Nucleus accumbens (tissue), 56 donors: ENCODE measurements at regions not wholly inside any gene's neighbourhood (a gene's known extent, or its start where the extent isn't known, plus 50 kb on each side); places are given as distances from the start of the nearest gene placed in this dataset.

Experiments
- DNase-seq, 56 donors: peaks; one replicate each; lab custom pipeline; 2025; lab: John Stamatoyannopoulos, UW

DNA sequence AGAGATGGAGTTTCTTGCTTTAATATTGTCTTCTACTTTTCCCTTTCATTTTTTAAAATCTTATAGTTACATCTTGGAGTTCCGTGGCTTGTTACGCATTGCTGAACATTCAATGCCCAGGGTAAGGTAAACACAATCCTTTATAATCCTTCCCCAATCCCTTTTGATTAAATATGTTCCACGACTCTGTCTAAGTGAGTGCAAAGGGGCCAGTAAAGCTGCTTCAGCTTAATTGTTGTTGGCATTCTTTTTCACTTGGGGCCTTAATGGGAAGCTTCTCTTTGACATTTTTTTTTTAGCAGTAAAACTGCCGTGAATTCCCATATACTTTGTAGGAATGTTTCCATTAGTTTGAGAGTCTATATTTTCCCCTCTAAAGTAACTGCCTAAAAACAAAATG is 1028.1 kb downstream of the C4orf33 start:
- DNase-seq = no peak

DNA sequence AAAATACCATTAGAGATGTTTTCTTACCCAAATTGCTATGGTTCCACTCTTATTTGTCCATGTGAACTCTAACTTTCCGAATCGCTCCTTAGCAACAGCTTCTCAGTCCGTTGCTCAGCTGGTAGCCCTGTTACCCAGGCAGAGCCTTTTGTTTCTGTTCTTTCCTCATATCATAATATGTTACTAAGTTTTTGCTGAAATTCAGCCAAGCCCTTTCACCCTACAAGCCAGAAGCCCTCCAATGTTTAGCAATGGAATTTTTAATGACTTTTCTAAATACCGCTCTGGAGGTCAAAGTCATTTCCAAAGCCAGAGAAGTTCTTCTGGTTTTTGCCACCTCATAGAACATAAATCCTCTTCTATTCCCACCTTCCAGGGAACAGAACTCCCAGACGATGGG is 1029.5 kb downstream of the C4orf33 start:
- no peak for DNase-seq

DNA sequence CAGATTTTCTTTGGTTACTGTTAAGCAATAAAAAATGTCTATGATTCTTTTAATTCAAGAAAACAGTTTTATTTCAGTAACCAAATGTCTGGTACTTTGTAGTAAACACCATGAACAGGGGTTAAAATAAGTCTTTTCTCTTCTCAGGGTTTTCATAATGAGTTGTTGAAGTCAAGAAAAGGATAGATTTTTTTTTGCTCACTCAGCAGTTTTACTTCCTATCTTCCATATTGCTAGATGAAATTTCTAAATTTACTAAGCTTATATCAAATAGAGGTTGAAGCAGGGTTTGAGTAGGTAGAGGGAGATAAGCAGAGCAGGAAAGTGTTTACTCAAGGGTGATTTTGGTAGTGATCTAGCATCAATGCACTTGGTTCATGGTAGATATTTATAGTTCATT is 1031.3 kb downstream of the C4orf33 start:
- no peak for DNase-seq

DNA sequence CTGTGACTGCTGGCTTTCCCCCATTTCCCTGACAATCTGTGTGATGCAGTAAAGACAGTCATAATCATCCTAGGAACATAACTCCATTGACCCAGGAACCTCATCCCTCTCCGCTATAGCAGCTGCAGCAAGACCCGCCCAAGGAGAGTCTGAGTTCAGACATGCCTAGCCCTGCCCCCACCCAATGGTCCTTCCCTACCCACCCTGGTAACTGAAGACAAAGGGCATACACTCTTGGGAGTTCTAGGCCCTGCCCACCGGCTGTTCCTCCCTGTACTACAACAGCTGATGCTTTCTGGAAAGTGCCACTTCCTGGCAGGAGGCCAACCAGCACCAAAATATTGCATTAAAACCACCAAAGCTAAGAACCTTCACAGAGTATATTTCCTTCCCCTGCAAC is 1035.6 kb downstream of the C4orf33 start:
- no peak for DNase-seq

DNA sequence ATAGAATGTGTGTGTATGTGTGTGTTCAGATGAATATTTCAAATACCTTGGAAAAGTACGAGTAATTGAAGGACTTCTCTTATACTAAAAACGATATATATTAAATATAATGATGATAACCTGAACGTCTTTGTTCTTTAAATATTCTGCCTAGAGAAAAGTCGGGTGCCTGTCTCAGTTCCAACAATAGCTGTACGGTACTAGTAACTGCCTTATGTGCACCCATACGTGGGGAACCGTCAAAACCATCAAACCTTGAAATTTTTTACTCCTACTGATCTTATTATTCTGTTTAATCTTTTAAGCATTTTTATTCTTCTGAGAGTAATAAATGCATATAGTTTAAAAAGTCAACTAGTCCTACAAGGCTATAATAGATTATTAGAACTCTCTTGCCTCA is 1045.7 kb downstream of the C4orf33 start:
- DNase-seq = peak in 2 of 56 donors; percentile 10 to 12

DNA sequence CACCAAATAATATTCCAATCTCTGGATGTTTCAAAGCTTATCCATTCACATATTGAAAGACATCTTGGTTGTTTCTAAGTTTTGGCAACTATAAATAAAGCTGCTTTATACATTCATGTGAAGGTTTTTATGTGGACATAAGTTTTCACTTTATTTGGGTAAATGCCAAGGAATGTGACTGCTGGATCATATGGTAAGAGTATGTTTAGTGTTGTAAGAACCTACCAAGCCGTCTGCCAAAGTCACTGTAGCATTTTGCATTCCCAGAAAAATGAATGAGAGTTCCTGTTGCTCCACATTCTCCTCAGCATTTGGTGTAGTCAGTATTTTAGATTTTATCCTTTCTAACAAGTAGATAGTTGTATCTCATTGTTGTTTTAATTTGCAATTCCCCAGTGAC is 1047.7 kb downstream of the C4orf33 start:
- no peak for DNase-seq

DNA sequence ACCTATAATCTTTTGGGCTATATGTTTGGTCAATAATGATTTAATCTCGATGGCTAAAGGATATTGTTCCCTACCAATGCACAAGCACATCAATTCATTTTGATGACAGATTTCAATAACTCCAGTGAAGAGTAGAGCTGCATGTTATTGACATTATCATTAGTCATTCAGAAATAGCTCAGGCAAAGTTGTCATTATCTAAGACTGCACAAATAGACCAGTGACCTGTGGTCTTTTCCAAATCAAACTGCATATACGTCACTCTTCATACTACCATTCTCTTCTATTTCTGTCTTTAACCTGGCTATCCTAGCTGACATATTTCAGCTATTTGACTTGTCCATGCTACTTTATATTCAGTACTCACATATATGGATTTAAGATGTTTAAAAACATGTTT is 1050.8 kb downstream of the C4orf33 start:
- DNase-seq = no peak

DNA sequence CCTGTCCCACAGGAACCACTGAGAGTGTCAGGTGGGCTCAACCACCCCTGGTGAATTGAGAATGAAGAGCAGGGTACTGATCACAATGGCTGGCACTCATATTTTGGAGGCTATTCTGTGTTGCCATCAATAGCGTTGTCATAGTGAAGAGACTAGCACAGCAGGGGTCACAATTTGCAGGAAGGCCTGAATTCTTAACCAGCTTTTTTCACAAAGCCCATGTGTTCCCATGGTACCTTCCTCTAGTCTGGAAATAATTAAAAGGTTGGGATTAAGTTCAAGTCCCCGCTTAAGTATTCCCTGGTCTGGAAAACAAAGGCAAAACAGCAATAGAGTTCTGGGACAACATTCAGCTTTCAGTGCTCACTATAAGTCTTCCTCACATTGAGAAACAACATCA is 1051.7 kb downstream of the C4orf33 start:
- DNase-seq = peak in 5 of 56 donors; percentile 1 to 40 (median 12)

DNA sequence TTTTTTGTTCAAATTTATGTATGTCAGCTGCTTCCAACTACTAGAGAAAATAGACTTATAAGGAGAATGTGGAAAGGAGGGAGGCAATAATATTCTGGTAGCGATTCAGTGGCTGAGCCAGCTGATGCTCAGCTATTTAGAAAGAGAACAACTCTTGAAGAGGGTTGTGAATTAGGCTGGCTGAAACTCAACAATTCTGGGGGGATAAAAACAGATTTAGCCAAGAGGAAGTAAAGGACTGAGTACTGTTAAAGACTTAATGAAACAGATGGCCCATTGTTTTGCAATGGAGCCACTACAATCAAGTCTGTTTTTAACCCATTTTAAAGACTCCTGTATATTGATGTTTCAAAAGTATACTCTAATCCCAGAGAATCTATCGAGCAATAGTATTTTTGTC is 1058.9 kb downstream of the C4orf33 start:
- no peak for DNase-seq

DNA sequence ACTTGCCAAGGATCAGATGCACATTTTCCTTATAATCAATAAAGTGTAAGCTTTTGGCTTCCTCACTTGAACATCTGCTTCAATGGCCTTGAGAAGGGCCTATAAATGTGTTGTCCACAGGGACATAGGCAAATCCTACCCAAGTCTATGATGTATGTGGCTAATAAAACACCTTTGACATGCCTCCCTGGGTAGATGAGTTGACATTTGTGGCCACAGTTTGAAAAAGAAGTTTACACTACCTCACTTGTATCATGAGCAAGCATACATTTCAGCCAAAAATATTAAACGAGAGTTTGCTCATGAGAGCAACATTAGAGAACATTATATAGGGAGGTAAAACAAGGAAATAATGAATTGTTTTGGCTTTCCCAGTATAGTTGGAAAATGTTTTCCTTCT is 1067.7 kb downstream of the C4orf33 start:
- no peak for DNase-seq

DNA sequence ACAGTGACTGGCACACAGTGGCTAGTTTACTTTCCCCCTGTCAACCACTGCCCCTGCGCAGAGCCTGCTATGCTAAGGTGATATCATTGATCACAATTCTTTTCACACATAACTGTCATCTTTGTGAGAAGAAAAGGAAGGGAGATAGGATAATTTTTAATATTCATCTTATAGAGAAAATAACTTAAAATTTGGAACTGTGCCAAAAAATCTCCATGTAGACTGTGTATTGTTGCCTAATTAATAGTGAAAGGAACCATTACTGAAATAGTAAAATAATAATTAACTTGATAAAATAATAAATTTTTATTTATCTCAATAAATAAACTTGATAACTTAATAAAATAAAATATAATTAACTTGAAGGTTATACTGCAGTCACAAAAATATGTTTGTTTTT is 1069.4 kb downstream of the C4orf33 start:
- DNase-seq = no peak

DNA sequence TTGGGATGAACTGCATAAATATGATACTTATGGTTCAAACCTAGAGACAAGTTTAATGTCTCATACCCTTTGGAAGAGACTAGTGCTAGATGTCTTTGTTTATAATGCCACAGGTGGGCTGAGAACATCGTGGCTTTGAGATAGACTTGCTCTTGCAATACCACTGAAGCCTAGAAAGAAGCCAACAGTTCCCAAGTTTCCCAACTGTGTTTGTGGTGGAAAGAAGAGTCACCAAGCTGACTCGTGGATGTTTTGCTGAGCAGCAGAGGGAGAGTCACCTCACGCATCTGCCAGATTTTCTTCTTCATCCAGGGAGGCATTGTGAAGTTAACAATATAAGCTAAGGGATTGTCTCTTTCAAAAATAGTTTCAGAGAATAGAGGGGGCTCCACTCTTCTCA is 1076.2 kb downstream of the C4orf33 start:
- DNase-seq = no peak

DNA sequence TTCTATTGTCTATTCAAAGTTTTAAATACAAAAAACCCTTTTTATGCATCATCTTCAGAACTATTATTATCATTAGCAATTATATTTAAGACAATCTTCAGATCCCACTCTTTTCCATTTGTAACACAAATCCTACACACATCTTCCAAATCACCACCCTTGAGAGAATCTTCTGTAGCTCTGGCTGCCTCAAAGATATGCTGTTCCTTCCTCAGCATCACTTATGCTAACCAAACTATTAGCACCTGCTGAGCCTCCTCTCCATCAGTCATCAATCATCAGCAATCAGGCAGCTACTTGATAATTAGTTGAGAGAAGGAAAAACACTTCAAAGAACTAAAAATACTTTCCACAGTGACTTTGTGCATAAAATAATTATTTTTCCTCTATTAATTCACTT is 1082.2 kb downstream of the C4orf33 start:
- DNase-seq = peak in 11 of 56 donors; percentile 3 to 52 (median 18)

DNA sequence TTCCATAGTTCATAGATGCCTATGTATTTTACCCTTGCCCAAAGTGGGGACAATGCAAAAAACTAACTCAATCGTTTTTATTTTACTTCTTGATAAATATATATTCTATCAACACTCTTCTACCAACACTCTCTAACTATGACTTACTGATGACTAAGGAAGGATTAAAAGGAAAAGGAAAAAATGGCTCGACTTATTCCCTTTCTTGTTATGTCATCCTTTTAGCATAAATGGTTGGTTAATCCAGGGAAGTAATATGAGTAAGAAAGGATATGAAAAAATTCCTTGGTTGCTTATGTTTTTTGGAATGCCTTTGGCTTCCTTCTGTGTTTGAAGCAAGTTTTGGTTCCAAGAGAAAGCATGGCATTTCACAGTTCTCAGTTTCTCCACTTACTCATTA is 1087.1 kb downstream of the C4orf33 start:
- DNase-seq = no peak

DNA sequence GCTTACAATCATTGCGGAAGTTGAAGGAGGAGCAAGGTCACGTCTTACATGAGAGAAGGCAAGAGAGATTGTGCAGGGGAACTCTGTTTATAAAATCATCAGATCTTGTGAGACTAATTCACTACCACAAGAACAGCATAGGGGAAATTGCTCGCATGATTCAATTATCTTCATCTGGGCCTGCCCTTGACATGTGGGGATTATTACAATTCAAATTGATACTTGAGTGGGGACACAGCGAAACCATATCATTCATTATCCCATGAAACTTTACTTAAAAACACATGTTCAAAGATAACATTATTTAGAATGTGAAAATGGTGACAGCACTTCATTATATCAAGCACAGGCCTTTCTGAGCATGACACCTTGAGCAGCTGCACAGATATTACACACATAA is 1087.8 kb downstream of the C4orf33 start:
- no peak for DNase-seq

DNA sequence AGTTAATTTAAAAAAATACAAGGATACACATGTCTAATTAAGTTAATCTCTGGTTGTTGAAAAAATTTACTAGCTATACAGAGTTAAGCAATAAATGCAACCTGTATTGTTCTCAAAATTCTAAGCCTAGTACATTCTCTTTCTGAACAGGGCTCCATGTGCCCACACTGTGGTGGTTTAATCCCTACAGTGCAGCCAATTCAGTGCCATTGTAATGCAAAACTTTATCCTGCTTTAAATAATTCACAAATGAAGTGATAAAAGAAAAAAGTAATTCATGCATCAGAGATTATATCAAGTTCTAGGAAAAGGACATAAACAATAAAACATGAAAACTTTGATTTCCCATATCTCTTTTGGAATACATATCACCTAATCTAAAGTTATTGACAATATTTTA is 1089.2 kb downstream of the C4orf33 start:
- DNase-seq = no peak

DNA sequence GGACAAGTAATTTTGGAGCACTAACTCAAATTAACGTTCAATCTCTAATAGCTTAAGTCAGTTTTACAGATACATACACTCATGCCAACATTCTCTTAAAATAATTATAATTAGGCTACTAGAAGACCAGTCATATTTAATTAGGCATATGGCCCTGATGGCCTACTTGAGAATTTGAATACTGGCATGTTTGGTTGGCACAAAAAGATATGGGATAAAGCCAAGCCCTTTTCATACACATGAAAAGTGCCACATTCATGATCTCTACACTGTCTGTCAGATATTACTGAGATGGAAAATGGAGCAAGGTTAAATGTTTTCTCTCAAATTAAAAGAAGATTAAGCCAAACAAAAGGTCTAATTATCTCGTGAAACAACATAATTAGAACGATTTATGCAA is 1091.0 kb downstream of the C4orf33 start:
- no peak for DNase-seq

DNA sequence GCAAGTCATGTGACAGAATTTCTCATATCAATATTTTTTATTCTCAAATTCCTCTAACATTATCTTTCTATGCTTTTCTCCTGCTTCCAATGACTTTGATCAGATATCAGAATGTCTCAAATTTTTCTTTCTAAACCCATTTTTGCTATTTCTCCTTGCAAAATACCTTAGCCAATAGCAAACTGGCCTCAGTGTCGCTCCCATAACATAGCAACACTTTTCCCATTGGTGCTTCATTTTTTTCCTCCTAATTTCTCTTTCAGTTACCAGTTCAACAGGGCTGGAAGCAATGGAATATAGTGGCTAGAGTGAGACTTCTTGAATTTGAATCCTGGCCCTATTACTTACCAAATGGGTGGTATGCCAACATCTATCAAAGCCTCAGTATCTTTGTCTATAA is 1091.6 kb downstream of the C4orf33 start:
- DNase-seq = no peak

DNA sequence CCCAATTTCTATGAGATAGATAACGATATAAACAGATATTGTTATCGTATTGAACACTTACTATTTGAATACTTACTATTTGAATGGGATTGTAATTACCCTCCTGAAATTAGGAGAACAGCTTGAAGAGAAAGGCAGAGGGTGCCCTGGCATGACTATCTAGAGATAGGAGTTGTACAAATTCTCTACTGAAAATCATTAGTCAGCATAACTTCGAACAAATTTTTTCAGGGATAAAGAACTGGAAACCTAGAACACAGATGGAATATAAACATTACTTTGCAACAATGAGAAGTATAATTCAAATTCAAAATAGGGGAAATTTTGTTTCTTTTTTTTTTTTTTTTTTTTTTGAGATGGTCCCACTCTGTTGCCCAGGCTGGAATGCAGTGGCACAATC is 1096.8 kb downstream of the C4orf33 start:
- DNase-seq = no peak

DNA sequence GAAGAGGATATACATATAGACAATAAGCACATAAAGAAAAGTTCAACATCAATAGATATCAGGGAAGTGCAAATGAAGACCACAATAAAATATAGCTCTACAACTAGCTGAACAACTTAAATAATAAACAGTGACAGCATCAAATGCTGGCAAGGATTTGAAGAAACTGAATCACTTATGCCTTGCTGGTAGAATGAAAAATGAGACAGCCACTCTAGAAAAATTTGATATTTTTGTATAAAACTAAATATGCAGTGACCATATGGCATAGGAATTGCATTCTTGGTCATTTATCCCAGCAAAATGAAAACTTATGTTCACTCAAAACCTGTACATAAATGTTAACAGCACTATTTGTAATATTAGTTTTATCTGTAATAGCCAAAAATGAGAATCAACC is 1102.0 kb downstream of the C4orf33 start:
- DNase-seq = no peak

DNA sequence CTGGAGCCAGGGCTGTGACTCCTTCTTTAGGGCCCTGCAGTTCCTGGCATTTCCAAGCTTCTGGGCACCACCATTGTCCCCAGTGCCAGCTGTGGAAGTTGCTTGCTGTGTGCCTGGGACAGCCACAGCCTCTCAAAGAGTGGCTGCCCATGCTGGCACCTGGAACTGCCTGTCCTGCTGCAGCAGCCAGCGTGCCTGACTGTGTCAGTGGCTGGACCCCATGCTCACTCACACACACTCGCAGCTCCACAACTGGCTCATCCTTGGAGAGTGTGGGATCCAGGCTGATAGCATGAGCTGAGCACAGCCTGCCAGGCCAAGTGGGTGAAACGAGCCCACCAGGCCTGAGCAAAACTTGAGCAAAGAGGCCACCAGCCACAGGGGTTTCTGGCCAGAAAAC is 1107.6 kb downstream of the C4orf33 start:
- no peak for DNase-seq

DNA sequence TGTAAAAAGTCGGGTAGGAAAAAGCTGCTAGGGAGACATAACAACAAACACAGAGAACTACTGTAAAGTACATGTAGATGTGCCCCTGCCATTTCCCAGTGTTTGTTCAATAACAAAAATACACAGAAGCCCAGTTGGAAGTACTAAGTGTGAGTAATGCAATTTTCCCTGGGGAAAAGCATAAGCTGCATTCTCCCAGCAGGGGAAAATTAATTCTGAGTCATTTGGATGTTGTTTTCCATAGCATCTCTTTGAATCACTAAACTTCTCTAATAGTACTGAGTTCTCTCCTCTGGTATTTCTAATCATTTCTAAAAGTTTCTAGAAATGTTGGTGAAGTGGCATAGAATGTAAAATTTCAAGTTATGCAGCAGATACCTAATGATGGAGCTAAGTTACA is 1114.9 kb downstream of the C4orf33 start:
- no peak for DNase-seq

DNA sequence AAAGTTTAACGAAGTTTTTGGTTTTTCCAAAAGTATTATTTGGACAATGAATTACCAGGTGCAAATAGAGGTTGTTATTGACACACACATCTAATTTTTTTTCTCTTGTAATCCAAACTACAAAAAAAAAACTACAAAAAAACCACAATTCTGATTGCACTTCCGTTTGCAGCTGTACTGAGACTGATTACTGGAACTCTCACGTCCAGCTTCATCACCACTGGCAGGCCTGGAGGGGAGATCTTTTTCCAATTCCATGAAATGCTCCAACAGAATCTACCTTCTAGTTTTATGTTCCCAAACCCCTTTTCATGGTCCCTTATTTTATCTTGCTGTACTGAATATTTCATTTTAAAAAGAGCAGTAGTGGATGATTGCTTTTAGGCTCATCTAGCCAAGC is 1118.3 kb downstream of the C4orf33 start:
- DNase-seq = no peak
